Loucy (cell line): ENCODE measurements at regions not wholly inside any gene's neighbourhood (a gene's known extent, or its start where the extent isn't known, plus 50 kb on each side); places are given as distances from the start of the nearest gene placed in this dataset.

Experiments
- H2AFZ ChIP-seq: fragments of 200-600 bp; sonication (generic); 2 replicates; pipeline ENCODE4 v1.6.0; 2016; ENCODE audit warnings: antibody characterized with exemption, mild to moderate bottlenecking, low read length, moderate library complexity
- H3F3A ChIP-seq: fragments of 200-600 bp; 2 replicates; pipeline ENCODE4 v1.6.0; 2016; ENCODE audit warnings: antibody characterized with exemption, low read depth, mild to moderate bottlenecking
- H3K27me3 ChIP-seq: fragments of 200-600 bp; sonication (generic); 2 replicates; pipeline ENCODE4 v1.6.1; 2014; ENCODE audit warnings: low read length, mild to moderate bottlenecking; ENCODE audit not compliant: insufficient read depth, poor library complexity, severe bottlenecking
- H3K36me3 ChIP-seq: fragments of 200-600 bp; sonication (generic); 2 replicates; pipeline ENCODE4 v1.6.1; 2016; ENCODE audit warnings: low read length; ENCODE audit not compliant: insufficient read depth
- H3K4me1 ChIP-seq: fragments of 200-600 bp; sonication (generic); 2 replicates; pipeline ENCODE4 v1.5.1; 2014; ENCODE audit warnings: low read length, mild to moderate bottlenecking; ENCODE audit not compliant: insufficient read depth, poor library complexity, severe bottlenecking
- H3K4me2 ChIP-seq: fragments of 200-600 bp; sonication (generic); 2 replicates; pipeline ENCODE4 v1.6.0; 2014; ENCODE audit warnings: antibody characterized with exemption, low read length, low read depth, mild to moderate bottlenecking; ENCODE audit not compliant: poor library complexity, severe bottlenecking
- H3K4me3 ChIP-seq: fragments of 200-600 bp; sonication (generic); 2 replicates; pipeline ENCODE4 v1.5.1; 2014; ENCODE audit warnings: low read length, mild to moderate bottlenecking, mixed read lengths; ENCODE audit not compliant: poor library complexity, severe bottlenecking
- H3K79me2 ChIP-seq: fragments of 200-600 bp; sonication (generic); 2 replicates; pipeline ENCODE4 v1.6.1; 2014; ENCODE audit warnings: low read length; ENCODE audit not compliant: insufficient read depth
- H3K9ac ChIP-seq: fragments of 200-600 bp; sonication (generic); 2 replicates; pipeline ENCODE4 v1.6.0; 2014; ENCODE audit warnings: mild to moderate bottlenecking, low read depth, low read length, moderate library complexity; ENCODE audit not compliant: poor library complexity, severe bottlenecking
- H3K9me2 ChIP-seq: fragments of 200-600 bp; sonication (generic); replicated peaks from 2 replicates; pipeline ENCODE4 v1.6.1; 2016; ENCODE audit warnings: low read depth, low read length, mixed read lengths
- H3K9me3 ChIP-seq: fragments of 200-600 bp; sonication (generic); 2 replicates; pipeline ENCODE4 v1.6.1; 2014; ENCODE audit warnings: mild to moderate bottlenecking, antibody characterized with exemption, low read length, low read depth; ENCODE audit not compliant: insufficient read depth
- H4K20me1 ChIP-seq: fragments of 200-600 bp; sonication (generic); 2 replicates; pipeline ENCODE4 v1.6.0; 2014; ENCODE audit warnings: antibody characterized with exemption, low read length, mild to moderate bottlenecking; ENCODE audit not compliant: insufficient read depth, poor library complexity, severe bottlenecking
- EZH2phosphoT487 ChIP-seq: fragments of 200-600 bp; IDR thresholded peaks from 2 replicates; pipeline ENCODE4 v1.6.1; 2018; ENCODE audit warnings: antibody characterized with exemption, mild to moderate bottlenecking, moderate library complexity, borderline replicate concordance
- TF ChIP-seq, protein P1 (sequence below): fragments of 200-600 bp; sonication (generic); conservative IDR thresholded peaks from 2 replicates; pipeline ENCODE4 v1.5.1; 2014; ENCODE audit warnings: mild to moderate bottlenecking, antibody characterized with exemption, low read length

DNA sequence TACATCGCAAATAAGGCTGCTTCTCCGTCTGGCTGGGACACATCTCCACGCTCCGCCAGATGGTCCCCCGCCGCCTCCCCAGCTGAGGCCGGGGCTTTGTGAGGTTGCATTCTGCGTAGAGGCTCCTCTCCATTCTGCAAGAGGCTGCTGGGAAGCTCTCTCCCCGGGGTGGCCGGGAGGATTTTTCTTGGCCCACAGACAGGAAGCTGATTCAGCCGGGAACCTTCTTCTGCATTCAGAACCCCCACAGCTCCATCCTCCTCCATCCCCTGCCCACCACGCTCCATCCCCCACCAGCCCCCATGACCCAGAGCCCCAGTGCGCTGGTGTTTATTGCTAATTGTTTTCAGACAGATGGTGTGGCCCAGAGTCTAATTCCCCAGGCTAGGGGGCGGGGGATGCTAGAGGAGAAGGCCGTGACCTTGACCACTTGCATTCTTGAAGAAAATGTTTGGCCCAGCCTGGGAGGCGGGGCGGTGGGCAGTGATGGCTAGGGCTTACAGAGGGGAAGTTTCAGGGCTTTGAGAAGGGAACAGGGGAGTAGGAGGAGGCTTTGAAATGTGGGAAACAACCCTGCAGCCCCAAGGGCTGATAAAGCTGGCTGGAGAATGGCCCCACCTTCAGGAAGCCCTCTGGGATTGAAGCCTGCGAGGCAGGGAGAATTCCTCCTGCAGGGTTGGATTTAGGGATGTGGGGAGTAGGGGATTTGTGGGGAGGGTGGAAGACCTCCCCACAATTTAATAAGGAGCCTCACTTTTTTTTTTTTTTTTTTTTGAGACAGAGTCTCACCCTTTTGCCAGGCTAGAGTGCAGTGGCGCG is 88.5 kb upstream of the NCOR2 start:
- Histone ChIP-seq H3K79me2 (no peaks in the 10 kb centered on the region), H3K36me3 (no peaks in the 10 kb centered on the region), H4K20me1 (no peaks in the 10 kb centered on the region), H3K4me2 (no peak overlapping the region), H3K4me3 (no peak overlapping the region), H3K9me3 (no peaks in the 10 kb centered on the region), H3K27me3 (no peaks in the 10 kb centered on the region), H3F3A (no peaks in the 10 kb centered on the region), H3K9me2 (no peaks in the 10 kb centered on the region), H3K9ac (no peak overlapping the region), H2AFZ (no peak overlapping the region), H3K4me1 (no peaks in the 10 kb centered on the region)
- no peak for TF ChIP-seq EZH2phosphoT487
- TF ChIP-seq, protein P1, sequence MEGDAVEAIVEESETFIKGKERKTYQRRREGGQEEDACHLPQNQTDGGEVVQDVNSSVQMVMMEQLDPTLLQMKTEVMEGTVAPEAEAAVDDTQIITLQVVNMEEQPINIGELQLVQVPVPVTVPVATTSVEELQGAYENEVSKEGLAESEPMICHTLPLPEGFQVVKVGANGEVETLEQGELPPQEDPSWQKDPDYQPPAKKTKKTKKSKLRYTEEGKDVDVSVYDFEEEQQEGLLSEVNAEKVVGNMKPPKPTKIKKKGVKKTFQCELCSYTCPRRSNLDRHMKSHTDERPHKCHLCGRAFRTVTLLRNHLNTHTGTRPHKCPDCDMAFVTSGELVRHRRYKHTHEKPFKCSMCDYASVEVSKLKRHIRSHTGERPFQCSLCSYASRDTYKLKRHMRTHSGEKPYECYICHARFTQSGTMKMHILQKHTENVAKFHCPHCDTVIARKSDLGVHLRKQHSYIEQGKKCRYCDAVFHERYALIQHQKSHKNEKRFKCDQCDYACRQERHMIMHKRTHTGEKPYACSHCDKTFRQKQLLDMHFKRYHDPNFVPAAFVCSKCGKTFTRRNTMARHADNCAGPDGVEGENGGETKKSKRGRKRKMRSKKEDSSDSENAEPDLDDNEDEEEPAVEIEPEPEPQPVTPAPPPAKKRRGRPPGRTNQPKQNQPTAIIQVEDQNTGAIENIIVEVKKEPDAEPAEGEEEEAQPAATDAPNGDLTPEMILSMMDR = no peak

DNA sequence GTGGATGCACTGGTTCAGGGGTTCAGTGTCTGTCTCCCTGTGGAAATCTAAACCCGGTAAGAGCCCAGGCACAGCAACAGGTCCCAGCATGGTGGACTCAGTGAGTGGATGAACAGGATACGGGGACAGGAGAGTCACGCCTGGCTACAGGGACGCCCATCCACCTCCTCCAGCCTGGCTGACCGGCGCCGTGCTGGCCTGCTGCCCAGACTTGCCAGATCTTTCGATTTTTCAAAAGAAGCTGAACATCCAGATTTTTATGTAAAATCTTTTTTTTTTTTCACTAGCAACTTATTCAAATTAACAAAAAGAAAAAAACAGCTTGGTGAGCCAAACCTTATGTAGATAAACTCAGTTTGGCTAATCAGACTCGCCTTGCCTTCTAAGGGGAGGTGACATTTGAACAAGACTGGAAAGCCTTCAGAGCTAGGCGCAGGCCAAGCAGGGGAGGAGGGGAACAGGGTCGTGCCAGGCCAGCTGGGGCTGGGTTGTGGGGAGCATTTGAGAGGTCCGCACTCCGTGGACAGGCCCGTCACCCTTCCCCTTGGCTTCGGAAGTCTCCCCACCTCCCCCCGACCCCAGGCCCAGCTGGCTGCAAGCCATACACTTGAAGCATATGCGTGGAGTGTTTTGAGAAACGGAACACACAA is 87.8 kb upstream of the NCOR2 start:
- Histone ChIP-seq H3K4me2 (no peak overlapping the region), H3K36me3 (no peaks in the 10 kb centered on the region), H3K9me2 (no peaks in the 10 kb centered on the region), H3F3A (no peaks in the 10 kb centered on the region), H3K27me3 (no peaks in the 10 kb centered on the region), H3K4me3 (no peak overlapping the region), H3K9ac (no peak overlapping the region), H3K9me3 (no peaks in the 10 kb centered on the region), H3K4me1 (no peaks in the 10 kb centered on the region), H3K79me2 (no peaks in the 10 kb centered on the region), H4K20me1 (no peaks in the 10 kb centered on the region), H2AFZ (no peak overlapping the region)
- TF ChIP-seq, protein P1 = no peak
- no peak for TF ChIP-seq EZH2phosphoT487

DNA sequence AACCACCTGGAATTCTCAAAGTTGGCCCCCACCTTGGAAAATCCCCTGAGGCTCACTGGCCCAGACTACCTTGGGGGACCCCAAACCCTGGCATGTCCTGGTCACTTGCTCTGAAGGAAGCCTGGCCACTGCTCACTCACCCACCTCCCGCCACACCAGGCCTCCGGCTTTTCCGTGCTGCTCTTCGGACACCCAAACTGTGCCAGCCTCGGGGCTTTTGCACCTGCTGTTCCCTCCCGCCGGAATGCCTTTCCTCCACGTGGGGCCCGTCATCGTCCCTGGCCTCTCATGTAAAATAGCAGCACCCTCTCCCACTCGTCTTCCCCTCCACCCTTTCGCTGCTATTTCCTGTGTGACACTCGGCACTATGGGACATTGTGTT is 87.2 kb upstream of the NCOR2 start:
- no peaks in the 10 kb centered on the region for H3F3A ChIP-seq
- H3K9me3 ChIP-seq = no peaks in the 10 kb centered on the region
- no peaks in the 10 kb centered on the region for H3K27me3 ChIP-seq
- H3K4me3 ChIP-seq = no peak overlapping the region
- H3K9ac ChIP-seq = no peak overlapping the region
- no peaks in the 10 kb centered on the region for H3K4me1 ChIP-seq
- H3K79me2 ChIP-seq = no peaks in the 10 kb centered on the region
- no peak for TF ChIP-seq EZH2phosphoT487
- TF ChIP-seq, protein P1 = no peak
- H4K20me1 ChIP-seq = no peaks in the 10 kb centered on the region
- H2AFZ ChIP-seq = no peak overlapping the region
- H3K36me3 ChIP-seq = no peaks in the 10 kb centered on the region
- no peaks in the 10 kb centered on the region for H3K9me2 ChIP-seq
- no peak overlapping the region for H3K4me2 ChIP-seq
